ENCODE measurements at regions not wholly inside any gene's neighbourhood (a gene's known extent, or its start where the extent isn't known, plus 50 kb on each side); places are given as distances from the start of the nearest gene placed in this dataset.

- Histone ChIP-seq H3K4me3 (ENCODE audit: low read depth, low read length, poor library complexity, severe bottlenecking) (no peak overlapping the region), H3F3A (ENCODE audit: insufficient read depth, low read length) (no peaks in the 10 kb centered on the region), H3K4me1 (ENCODE audit: insufficient read depth, low read length, severe bottlenecking) (no peaks in the 10 kb centered on the region), H2AFZ (ENCODE audit: low read length) (no peak overlapping the region), H4K20me1 (ENCODE audit: insufficient read depth, low read length) (no peaks in the 10 kb centered on the region), H3K4me2 (ENCODE audit: low read length) (no peak overlapping the region), H3K9me3 (ENCODE audit: low read length) (no peaks in the 10 kb centered on the region), H3K27ac (ENCODE audit: low read depth, low read length, poor library complexity, severe bottlenecking) (no peak overlapping the region), H3K27me3 (ENCODE audit: insufficient read depth, low read length) (no peaks in the 10 kb centered on the region), H3K79me2 (ENCODE audit: insufficient read depth, low read length) (no peaks in the 10 kb centered on the region), H3K36me3 (ENCODE audit: insufficient read depth, low read length) (no peaks in the 10 kb centered on the region), H3K9me2 (ENCODE audit: low read depth, low read length) (no peaks in the 10 kb centered on the region), H3K9ac (ENCODE audit: low read length) (no peak overlapping the region)
- TF ChIP-seq EZH2 (IDR thresholded peaks at IDR 0.05; ENCODE audit: borderline replicate concordance, low read length) (no peak), CTCF (IDR thresholded peaks at IDR 0.05; ENCODE audit: low read length) (no peak)
Observed at GRCh38 chr4:57490520-57491255, 380.5 kb upstream of the IGFBP7 start.

DNA sequence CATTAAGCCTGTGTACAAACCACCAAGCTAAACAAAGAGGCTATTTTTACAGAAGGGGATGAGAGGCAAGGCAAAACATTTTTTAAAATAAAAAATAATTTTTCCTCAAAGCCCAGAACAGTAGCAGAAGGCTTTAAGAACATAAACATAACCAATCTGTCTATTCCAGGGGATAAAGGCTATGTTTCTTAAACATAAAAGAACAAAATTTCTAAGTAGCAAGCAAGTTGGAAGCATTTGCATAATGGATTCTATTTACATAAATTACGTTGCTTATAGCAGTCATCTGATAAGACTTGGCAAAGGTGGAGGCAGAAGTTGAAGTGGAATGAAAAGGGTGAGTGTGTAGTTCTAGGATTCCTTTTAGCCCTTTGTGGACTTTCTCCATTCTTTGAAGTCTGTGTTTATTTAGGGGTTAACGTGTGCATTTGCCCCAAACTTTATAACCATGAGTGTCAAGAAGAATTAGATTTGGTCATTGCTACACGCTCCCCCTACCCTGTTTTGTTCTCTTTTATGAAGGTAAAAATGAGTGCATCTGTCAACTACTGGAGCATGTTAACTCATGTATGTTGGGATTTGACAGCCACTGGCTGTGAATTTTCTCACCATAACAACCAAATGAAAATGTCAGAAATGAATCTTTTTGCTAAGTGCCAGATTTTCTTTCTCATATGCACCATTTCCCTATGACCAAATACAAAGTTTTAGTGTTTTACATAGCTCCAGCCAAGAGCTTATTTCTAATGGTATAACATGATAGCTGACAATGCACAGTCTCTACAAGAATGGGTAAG lies 378.4 kb upstream of the IGFBP7 start:
- H3K9me2 ChIP-seq (ENCODE audit: low read depth, low read length), result no peaks in the 10 kb centered on the region
- no peak for TF ChIP-seq CTCF (IDR thresholded peaks at IDR 0.05; ENCODE audit: low read length)
- H4K20me1 ChIP-seq (ENCODE audit: insufficient read depth, low read length), result no peaks in the 10 kb centered on the region
- no peak overlapping the region for H3K9ac ChIP-seq (ENCODE audit: low read length)
- H3K27me3 ChIP-seq (ENCODE audit: insufficient read depth, low read length), result no peaks in the 10 kb centered on the region
- H3K4me3 ChIP-seq (ENCODE audit: low read depth, low read length, poor library complexity, severe bottlenecking), result no peak overlapping the region
- no peak overlapping the region for H3K27ac ChIP-seq (ENCODE audit: low read depth, low read length, poor library complexity, severe bottlenecking)
- no peaks in the 10 kb centered on the region for H3K9me3 ChIP-seq (ENCODE audit: low read length)
- no peak overlapping the region for H2AFZ ChIP-seq (ENCODE audit: low read length)
- no peak overlapping the region for H3K4me2 ChIP-seq (ENCODE audit: low read length)
- H3K79me2 ChIP-seq (ENCODE audit: insufficient read depth, low read length), result no peaks in the 10 kb centered on the region
- H3F3A ChIP-seq (ENCODE audit: insufficient read depth, low read length), result no peaks in the 10 kb centered on the region
- H3K4me1 ChIP-seq (ENCODE audit: insufficient read depth, low read length, severe bottlenecking), result no peaks in the 10 kb centered on the region
- no peaks in the 10 kb centered on the region for H3K36me3 ChIP-seq (ENCODE audit: insufficient read depth, low read length)

- no peaks in the 10 kb centered on the region for H3F3A ChIP-seq (ENCODE audit: insufficient read depth, low read length)
- TF ChIP-seq CTCF (IDR thresholded peaks at IDR 0.05; ENCODE audit: low read length), result no peak
- TF ChIP-seq EZH2 (IDR thresholded peaks at IDR 0.05; ENCODE audit: borderline replicate concordance, low read length), result no peak
- H3K9me2 ChIP-seq (ENCODE audit: low read depth, low read length), result no peaks in the 10 kb centered on the region
- H3K4me2 ChIP-seq (ENCODE audit: low read length), result no peak overlapping the region
- no peaks in the 10 kb centered on the region for H3K36me3 ChIP-seq (ENCODE audit: insufficient read depth, low read length)
- no peak overlapping the region for H3K27ac ChIP-seq (ENCODE audit: low read depth, low read length, poor library complexity, severe bottlenecking)
- H3K9me3 ChIP-seq (ENCODE audit: low read length), result no peaks in the 10 kb centered on the region
- no peaks in the 10 kb centered on the region for H3K27me3 ChIP-seq (ENCODE audit: insufficient read depth, low read length)
- H2AFZ ChIP-seq (ENCODE audit: low read length), result no peak overlapping the region
- H3K79me2 ChIP-seq (ENCODE audit: insufficient read depth, low read length), result no peaks in the 10 kb centered on the region
- H4K20me1 ChIP-seq (ENCODE audit: insufficient read depth, low read length), result no peaks in the 10 kb centered on the region
- no peaks in the 10 kb centered on the region for H3K4me1 ChIP-seq (ENCODE audit: insufficient read depth, low read length, severe bottlenecking)
- no peak overlapping the region for H3K9ac ChIP-seq (ENCODE audit: low read length)
- H3K4me3 ChIP-seq (ENCODE audit: low read depth, low read length, poor library complexity, severe bottlenecking), result no peak overlapping the region
Observed at GRCh38 chr4:57475424-57475823, 365.2 kb upstream of the IGFBP7 start.

Data from OCI-LY1 (cell line).